GM18499 (cell line): ENCODE measurements at regions not wholly inside any gene's neighbourhood (a gene's known extent, or its start where the extent isn't known, plus 50 kb on each side); places are given as distances from the start of the nearest gene placed in this dataset.
"Not testable (repeated sequence)": the region's sequence is repeated elsewhere in the genome, so short reads cannot be mapped to it uniquely, and the experiment has no call there.

Experiments
- ATAC-seq: cut with Tn5 transposase; IDR thresholded peaks from one replicate; pipeline ENCODE4 v1.9.1; 2021; ENCODE audit warnings: moderate number of reproducible peaks; ENCODE audit not compliant: insufficient read depth, unreplicated experiment

DNA sequence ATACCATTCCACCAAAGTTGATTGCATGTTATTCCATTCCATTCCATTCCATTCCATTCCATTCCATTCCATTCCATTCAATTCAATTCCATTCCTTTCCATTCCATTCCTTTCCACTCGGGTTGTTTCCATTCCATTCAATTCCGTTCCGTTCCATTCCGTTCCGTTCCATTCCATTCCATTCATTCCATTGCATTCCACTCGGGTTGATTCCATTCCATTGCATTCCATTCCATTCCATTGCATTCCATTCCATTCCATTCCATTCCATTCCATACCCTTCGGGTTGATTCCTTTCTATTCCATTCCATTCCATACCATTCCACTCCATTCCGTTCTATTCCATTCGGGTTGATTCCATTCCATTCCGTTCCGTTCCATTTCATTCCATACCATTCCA is 166.9 kb downstream of the CWH43 start:
- ATAC-seq: not testable (repeated sequence)

DNA sequence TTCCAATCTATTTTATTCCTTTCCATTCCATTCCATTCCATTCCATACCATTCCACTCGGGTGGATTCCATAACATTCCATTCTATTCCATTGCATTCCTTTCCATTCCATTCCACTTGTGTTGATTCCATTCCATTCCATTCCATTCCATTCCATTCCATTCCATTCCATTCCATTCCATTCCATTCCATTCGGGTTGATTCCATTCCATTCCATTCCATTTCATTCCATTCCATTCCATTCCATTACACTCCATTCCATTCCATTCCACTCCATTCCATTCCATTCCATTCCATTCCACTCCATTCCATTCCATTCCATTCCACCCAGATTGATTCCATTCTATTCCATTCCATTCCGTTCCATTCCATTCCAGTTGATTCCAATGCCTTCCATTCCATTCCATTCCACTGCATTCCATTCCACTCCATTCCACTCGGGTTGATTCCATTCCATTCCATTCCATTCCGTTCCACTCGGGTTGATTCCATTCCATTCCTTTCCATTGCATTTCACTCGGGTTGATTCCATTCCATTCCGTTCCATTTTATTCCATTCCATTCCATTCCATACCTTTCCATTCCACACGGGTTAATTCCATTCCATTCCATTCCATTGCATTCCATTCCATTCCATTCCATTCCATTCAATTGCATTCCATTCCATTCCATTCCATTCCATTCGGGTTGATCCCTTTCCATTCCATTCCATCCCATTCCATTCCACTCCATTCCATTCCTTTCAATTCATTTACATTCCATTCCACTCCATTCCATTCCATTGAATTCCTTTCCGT is 168.4 kb downstream of the CWH43 start:
- ATAC-seq: peak; percentile 50

DNA sequence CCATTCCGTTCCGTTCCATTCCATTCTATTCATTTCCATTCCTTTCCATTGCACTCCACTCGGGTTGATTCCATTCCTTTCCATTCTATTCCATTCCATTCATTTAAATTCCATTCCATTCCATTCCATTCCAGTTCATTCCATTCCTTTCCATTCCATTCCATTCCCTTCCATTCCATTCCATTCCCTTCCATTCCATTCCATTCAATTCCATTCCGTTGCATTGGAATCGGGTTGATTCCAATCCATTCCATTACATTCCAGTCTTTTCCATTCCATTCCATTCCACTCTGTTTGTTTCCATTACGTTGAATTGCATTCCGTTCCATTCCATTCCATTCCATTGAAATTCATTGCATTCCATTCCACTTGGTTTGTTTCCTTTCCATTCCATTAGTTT is 169.2 kb downstream of the CWH43 start:
- not testable (repeated sequence) for ATAC-seq

DNA sequence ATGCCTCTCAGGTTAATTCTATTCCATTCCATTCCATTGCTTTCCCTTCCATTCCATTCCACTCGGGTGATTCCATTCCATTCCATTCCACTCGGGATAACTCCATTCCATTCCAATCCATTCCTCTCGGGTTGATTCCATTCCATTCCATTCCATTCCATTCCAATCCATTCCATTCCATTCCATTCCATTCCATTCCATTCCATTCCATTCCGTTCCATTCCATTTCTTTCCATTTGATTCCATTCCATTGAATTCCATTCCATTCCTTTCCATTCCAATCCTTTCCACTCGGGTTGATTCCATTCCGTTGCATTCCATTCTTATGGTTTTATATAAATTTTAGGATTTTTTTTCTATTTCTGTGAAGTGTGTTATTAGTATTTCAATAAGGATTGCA is 170.2 kb downstream of the CWH43 start:
- not testable (repeated sequence) for ATAC-seq

DNA sequence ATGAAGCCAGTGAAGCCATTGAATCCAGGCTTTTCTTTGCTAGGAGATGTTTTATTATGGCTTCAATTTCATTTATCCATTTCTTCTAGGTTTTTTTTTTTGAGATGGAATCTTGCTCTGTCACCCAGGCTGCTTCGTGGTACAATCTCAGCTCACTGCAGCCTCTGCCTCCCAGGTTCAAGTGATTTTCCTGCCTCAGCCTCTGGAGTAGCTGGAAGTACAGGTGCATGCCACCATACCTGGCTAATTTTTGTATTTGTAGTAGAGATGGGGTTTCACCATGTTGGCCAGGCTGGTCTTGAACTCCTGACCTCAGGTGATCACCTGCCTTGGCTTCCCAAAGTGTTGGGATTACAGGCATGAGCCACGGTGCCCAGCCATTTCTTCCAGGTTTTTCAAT is 171.6 kb downstream of the CWH43 start:
- not testable (repeated sequence) for ATAC-seq

DNA sequence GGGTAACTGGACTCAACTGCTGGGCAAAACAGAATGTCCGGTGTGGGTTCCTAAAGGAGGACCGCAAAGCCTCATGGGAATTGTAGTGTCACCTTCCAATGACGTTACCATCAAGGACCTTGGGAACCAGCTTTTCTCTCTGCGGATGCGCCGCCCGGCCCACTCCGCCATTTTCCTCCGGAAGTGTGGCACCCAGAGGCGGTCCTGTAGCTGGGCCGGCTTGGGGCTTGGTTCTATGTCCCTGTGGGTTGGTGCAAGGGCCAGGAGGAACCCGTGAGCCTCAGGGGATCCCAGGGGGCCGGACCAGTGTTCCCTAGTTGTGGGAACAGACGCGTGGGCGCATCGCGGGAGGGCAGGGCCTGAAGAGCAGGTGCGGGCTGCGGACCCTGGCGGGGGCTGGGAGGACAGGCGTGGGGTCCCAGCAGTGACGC is 175.1 kb downstream of the CWH43 start:
- not testable (repeated sequence) for ATAC-seq

DNA sequence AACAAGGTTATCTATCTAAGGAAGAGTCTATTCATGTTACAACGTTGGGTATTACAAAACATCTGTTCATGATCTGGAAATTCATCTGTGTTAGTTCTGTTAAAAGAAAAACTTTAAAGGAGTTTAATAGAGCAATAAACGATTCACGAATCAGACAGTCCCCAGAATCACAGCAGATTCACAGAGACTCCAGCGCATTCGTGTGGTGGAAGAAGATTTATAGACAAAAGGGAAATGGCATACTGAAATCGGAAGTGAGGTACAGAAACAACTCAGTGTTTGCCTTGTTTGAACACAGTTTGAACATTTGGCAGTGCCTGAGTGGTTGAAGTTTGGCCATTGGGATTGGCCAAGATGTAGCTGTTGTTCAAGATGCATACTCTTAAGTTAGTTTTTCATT is 178.8 kb downstream of the CWH43 start:
- ATAC-seq: not testable (repeated sequence)

DNA sequence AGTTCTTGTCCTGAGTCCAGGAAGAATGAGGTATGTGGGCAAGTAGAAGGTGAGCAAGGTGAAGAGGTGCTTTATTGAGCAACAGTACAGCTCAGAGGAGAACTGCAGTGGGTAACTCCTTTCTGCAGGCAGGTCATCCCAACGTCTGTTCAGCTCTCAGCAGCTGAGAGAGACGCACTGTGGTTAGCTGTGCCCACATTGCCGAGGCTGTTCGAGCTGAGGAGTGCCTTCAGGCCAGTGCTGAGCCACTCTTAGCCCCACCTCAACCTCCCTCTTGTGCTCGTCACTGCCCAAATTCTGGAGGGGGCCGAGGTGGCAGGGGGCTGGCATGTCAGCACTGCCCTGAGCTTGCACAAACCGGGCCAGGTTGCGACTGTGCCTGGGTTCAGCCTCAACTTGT is 191.8 kb downstream of the CWH43 start:
- ATAC-seq: not testable (repeated sequence)

DNA sequence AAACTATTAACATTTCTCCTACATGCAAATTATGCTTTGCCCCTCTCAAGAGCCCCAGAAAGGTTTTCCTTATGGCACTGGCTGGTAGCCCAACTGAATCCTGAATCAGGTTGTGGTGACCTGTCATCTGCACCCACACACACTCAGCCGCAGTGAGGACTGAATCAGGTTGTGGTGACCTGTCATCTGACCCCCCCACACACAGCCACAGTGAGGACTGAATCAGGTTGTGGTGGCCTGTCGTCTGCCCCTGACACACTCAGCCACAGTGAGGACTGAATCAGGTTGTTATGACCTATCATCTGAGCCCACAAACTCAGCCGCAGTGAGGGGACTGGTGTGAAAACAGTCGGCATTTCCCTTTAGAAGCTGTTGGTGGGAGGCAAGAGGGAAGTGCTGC is 195.0 kb downstream of the CWH43 start:
- not testable (repeated sequence) for ATAC-seq

DNA sequence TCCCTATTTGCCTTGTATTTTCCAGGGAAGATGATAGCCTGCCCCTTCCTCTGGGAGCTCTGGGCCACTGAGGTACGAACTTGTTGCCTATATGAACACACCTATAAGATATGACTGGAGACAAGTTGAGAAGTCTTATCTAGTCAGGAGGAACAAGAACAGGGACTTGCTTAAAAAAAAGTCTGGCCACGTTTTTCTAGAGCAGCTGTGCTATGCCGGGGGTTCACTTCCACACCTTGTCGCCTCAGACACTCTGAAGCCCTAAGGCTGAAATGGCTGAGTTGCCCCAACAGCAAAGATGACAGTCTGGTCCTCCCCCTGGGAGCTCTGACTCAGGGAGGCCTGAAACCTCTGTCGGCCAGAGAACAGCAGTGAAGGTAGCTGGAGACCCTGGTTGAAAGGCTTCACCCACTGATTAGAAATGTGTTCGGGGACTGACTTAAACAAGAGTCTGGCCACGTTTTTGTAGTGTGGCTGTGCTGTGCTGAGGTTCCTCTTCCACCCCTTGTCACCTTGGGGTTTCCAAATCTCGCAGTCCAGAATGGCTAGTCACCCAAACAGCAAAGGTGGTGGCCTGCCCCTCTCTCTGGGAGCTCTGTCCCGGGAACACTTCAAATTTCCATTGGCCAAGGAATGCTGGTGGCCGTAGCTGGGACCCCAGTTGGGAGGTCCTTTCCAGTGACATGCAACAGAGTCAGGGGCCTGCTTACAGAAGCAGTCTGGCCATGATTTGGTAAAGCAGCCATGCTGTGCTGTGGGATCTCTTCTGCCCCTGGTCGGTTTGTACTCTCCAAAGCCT is 225.5 kb downstream of the CWH43 start:
- ATAC-seq: not testable (repeated sequence)

DNA sequence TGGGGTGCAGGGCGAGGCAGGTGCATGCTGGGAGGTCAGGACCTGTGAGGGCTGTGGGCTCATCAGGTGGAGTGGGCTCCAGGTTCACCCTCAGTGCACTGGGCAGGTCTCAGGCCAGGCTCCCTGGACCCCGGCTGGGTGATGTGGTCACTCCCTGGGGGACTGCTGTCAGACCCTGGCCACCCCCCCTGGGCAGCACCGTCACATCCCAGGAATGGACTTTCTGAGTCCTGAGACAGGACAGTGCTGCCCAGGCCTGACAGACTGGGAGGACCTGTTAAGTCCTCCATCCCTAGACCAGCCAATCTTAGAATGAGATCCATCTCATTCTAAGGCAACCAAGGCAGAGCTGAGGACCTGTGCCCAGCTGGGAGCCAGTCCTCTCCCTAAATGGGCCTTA is 227.2 kb downstream of the CWH43 start:
- not testable (repeated sequence) for ATAC-seq

DNA sequence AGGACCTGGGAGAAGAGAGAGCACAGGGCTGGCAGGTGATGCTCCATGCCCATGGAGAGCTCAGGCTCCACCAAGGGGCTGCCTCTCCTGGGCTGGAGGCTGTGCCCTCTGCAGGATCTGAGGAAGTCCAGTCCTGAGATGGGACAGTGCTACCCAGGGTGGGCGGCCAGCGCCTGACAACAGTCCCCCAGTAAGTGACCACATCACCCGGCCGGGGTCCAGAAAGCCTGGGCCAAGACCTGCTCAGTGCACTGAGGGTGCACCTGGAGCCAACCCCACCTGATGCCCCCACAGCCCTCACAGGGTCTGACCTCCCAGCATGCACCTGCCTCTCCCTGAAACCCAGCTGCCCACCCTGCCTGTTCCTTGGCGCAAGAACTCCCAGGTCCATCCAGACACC is 227.7 kb downstream of the CWH43 start:
- ATAC-seq: not testable (repeated sequence)

DNA sequence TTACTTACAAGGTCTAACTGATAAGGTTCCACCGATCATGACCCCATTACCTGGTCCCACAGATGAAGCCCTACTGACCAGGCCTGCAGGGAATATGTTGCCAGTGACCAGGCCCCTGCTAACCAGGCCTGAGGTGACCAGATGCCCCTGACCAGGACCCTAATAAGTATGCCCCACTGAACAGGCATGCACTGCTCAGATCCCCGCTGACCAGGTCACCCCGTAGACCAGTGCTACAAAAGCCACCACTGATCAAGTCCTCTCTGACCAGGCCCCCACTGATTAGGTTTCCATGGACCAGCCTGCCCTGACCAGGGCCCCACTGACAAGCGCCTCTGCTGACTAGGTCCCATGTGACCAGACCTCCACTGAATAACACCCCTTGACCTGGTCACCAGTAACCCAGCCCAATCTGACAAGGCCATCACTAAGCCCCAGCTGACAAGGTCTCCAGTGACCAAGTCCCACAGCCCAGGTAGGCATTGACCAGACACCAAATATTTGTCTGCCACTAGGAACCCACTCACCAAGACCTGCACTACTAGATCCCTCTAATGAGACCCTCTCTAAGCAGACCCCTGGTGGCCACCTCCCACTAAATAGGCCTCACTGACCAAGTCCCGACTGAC is 228.5 kb downstream of the CWH43 start:
- ATAC-seq: not testable (repeated sequence)

DNA sequence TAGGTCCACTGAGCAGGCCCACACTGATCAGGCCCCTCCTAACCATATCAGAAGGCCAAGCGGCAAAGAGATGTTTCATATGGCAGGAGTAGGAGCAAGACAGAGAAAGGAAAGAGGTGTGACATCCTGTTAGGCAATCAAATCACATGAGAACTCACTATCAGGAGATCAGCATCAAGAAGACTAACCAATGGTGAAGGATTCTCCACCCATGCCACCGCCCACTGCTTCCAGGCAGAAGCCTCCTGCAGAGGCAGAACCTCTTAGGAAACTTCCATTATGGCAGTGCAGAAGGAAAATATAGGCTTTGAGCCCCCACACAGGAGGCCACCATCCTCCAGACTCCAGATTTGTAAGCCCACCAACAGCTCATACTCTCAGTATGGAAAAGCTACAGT is 229.0 kb downstream of the CWH43 start:
- ATAC-seq: not testable (repeated sequence)

DNA sequence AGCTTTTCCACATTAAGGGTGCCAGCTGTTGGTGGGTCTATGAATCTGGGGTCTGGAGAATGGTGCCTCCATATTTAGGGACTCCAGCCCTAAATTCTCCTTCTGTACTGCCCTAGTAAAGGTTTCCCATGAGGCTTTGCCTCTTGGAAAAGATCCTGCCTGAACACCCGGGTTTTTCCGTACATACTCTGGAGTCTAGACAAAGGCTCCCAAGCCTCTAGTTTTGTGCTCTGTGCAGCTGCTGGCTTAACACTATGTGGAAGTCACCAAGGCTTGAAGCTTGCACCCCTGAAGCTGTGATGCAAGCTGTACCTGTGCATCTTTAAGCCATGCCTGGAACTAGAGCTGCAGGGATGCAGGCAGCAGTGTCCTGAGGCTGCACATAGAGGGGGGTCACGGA is 230.5 kb downstream of the CWH43 start:
- ATAC-seq: not testable (repeated sequence)

DNA sequence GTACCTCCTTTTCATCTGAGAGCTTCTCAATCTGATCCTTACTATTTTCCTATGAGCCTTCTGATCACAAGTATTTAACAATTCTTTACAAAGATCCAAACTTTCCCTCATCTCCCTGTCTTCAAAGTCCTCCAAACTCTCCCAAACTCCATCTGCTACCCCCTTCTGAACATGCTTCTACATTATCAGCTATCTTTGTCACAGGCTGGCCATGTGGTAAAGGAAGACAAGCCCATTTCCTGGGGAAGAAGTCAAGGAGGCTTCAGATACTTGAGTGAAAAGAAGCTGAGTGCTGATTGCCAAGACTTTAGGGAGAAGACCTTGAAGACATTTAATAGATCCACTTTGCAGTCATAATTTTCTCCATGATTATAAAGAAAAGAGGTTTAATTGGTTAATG is 231.4 kb downstream of the CWH43 start:
- no peak for ATAC-seq

DNA sequence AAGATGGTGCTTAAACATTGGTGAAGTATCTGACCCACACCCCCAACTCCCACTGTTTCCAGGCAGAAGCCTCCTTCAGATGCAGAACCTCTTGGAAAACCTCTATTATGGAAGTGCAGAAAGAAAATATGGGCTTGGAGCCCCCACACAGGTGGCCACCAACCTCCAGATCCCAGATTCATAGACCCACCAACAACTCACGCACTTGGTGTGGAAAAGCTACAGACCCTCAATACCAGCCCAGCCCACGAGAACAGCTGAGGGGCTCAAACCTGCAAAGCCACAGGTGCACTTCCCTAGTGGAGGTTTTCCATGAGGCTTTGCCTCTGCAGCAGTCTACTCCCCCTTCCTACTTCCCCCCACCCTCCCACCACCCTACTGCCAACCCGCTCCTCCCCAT is 232.0 kb downstream of the CWH43 start:
- ATAC-seq: not testable (repeated sequence)

DNA sequence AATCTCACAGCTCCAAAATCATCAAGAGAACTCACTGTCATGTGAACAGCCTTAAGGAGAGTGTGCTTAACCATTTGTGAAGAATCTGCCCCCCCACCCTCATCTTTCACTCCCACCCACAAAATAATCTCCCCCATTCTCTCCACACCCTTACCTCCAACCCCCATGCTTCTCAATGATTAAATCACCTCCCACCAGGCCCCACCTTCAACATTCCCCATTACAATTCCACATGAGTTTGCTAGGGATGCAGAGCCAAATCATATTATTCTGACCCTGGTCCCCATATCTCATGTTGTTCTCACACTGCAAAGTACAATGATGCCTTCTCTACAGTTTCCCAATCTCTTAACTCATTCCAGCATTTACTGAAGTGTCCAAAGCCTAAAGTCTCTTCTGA is 232.9 kb downstream of the CWH43 start:
- not testable (repeated sequence) for ATAC-seq

DNA sequence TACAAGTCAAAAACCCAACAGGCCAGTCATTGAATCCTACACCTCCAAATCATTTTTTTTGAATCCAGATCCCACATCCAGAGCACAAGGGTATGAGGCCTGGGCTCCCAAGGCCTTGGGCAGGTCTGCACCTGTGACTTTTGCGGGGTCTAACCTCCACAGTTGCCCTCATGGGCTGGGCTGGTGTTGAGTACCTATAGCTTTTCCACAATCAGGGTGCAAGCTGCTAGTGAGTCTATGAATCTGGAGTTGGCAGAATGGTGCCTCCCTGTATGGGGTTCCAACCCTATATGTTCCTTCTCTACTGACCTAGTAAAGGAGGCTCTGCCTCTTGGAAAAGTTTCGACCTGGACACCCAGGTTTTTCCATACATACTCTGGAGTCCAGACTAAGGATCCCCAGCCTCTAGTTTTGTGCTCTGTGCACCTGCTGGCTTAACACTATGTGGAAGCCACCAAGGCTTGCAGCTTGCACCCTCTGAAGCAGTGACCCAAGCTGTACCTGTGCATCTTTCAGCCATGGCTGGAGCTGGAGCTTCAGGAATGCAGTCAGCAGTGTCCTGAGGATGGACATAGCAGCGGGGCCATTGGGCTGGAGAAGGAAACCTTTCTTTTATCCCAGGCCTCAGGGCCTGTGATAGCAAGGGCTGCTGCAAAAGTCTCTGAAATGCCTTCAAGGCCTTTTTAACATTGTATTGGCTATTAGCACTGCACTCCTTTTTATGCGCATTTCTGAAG is 233.6 kb downstream of the CWH43 start:
- not testable (repeated sequence) for ATAC-seq

DNA sequence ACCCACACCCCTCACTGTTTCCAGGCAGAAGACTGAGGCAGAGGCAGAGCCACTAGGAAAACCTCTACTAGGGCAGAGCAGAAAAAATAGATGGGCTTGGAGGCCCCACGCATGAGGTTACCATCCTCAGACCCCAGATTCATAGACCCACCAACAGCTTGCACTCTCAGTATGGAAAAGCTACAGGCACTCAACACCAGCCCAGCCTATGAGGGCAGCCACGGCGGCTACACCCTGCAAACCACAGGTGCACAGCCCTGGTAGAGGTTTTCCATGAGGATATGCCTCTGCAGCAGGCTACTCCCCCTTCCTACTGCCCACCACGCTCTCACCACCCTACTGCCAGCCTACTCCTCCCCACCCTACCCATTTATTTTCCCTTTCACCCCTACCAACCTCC is 235.1 kb downstream of the CWH43 start:
- no peak for ATAC-seq
